ENCODE measurements at regions not wholly inside any gene's neighbourhood (a gene's known extent, or its start where the extent isn't known, plus 50 kb on each side); places are given as distances from the start of the nearest gene placed in this dataset.

GRCh38 chr12:103100257-103100831 lies 142.9 kb downstream of the ASCL1 start:
- no peak for DNase-seq

- DNase-seq, result no peak
Observed at GRCh38 chr12:103102225-103102744, 144.8 kb downstream of the ASCL1 start.

GRCh38 chr12:103105971-103106597 lies 148.6 kb downstream of the ASCL1 start:
- no peak for DNase-seq

DNA sequence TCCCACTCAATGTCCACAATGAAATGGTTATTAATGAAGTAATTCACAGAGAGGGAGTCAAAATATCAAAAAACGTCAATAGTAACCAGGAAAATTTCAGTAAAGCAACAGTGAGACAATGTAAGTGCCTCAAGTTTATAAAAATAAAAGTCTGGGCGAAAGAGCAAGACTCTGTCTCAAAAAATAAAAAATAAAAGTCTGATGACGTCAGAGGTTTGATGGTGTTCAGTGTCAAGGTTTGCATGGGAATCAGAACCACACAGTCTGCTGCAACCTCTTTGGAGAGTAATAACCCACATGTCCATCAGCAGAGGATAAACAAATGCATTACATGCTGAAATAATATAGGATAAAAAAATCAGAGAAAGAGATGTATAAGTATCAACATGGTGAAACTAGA lies 152.4 kb downstream of the ASCL1 start:
- DNase-seq, result no peak

GRCh38 chr12:103114296-103115055 lies 157.0 kb downstream of the ASCL1 start:
- DNase-seq, result no peak

GRCh38 chr12:103128862-103129501 lies 171.5 kb downstream of the ASCL1 start:
- DNase-seq, result no peak

- DNase-seq, result no peak
Observed at GRCh38 chr12:103130564-103130963, 173.1 kb downstream of the ASCL1 start.

DNA sequence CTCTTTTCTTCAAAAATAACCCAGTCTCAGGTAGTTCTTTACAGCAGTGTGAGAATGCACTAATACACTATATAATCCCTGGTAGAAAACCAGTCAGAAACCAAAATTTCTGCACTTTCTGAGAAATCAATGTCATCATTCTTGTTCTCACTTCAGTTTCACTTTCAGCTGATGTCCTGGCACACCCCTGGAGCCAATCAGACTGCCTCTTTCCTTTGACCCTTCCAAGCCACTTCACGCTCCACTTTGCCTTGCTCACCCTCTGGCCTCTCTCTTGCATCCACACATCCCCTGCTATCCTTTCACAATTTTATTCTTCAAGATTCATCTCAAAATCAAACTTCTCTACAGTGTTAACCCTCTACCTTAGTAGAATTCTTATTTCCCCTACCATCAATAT lies 181.1 kb downstream of the ASCL1 start:
- no peak for DNase-seq

GRCh38 chr12:103139876-103140275 lies 182.4 kb downstream of the ASCL1 start:
- no peak for DNase-seq

DNA sequence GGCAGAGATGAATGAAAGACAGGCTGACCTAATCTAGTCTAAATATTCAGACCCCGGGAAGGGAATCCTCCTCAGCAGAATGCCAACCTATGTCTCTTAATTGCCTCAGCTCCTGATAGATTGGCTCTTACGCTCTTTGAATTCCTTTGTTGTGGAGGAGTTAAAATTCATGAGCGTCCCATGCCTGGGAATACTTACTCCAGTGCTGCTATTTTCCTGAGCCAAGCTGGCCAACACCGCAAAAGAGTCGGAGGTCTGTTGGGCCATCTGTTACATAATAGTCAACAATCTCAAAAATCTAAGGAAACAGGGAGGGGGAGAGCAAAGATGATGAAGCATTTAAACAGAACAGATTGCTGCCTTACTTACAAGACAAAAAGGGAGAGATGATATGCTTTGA lies 182.8 kb downstream of the ASCL1 start:
- DNase-seq, result peak; percentile 89

DNA sequence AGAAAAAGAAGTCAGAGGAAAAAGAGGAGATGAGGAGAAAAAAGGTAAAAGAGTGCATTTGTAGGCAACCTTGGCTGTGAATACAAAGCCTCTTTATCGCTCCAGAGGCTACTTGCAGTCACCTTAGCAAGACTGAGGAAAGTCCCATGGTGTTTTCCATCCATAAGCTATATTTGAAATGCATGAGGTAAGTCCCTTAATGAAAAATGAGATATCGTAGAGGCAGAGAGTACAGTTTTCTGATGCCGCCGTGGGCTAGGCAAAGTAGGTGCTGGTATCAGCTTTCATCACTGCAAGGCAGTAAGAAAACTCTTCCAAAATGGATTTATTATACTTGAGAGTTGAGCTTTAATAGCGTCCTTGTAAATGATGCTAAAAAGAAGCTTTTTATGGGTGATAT lies 186.8 kb downstream of the ASCL1 start:
- no peak for DNase-seq

DNA sequence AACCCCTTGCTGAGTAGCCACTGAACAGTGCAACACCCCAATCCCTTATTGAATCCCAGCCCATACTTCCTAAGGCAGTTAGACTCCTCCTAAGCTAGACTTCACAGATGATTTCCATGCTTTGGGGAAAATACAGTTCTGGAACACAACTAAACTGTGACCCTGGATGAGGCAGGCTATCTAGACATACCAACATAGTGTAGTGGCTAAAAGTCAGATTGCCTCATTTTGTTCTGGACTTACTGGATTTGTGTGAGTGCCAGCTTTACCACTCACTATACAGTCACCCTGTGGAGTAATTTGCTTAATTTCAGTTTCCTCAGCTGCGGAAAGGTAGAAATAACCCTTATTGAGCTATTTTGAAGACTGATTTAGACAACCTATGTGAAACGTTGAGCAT lies 203.1 kb downstream of the ASCL1 start:
- DNase-seq, result no peak

DNA sequence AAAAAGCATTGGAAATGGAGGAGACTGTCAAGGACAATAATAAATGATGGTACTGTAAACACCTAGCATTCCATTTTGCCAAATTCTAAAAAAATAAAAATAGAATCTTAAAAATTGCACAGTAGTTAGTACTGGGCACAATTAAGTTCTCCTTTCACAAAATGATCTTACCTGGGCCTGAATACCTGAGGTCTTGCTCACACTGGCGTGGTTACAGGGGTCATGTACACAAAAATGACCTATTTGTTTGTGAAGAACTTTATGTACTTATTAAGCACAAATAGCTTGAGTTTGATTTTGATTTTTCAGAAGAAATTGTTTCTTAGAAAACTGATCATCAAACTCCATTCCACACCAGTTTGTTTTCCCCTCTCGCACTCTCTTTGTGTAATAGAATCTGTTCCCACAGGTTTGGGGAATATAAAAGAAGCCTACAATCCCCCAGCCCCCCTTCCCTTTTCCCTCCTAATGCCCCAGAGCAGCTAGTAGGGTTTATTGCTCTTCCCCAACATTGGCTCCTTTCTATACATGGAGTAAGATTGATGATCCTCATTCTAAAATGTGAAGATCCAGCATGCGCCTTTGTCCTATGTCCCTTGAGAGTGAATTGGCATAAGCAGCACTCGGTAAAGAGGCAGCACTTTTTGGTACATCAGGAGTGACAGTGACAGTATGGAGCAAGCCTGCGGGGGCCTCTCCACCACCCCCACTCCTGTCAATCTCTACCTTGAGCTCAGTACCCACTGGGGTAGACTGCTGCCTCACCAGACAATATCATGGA lies 204.3 kb downstream of the ASCL1 start:
- no peak for DNase-seq

GRCh38 chr12:103166949-103167348 lies 209.5 kb downstream of the ASCL1 start:
- no peak for DNase-seq

DNA sequence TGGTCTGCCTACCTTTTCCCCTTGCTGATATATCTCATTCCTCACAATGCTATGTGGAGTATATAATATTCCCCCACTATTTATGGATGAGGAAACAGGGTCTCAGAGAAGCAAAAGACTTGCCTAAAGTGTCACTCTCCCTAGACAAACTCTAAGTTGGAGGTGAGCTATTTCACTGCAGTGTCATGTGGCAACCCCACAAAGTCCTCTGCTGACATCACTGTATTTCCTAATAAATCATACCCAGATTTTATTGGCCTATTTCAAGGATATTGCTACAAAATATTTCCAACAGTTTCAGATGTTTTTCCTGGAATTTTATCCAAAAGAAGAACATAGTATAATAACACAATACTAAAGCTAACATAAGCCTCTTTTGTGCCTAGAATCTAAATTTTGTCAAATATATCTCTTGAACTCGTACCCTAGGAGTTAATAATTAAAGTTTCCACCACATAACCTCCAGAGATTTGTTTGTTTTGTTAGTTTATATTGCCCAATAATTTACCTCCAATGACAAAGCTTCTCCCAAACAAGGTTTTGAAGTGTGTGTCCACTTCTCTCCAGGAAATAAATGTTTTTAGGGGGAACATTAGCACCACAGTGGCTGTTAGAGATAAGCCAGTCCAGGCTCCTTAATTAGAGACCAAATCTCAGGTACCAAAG lies 215.1 kb downstream of the ASCL1 start:
- no peak for DNase-seq

DNA sequence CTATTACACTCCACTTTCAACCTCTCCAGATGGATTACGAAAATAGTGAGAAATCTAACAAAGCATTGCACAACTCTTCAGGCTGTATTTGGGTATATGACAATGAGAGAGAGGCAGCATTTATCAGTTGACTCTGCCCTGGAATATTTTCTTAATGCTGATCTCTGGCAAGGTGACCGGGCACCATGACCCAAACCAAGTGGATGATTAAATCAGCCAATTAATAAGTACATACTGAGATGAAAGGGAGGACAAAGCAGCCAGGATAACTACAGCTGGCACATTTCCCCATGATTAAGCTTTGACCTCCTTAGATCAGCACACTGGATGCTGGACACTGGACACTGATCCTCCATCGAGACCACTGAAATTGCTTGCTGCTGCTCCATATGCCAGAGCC lies 218.2 kb downstream of the ASCL1 start:
- DNase-seq, result no peak

DNA sequence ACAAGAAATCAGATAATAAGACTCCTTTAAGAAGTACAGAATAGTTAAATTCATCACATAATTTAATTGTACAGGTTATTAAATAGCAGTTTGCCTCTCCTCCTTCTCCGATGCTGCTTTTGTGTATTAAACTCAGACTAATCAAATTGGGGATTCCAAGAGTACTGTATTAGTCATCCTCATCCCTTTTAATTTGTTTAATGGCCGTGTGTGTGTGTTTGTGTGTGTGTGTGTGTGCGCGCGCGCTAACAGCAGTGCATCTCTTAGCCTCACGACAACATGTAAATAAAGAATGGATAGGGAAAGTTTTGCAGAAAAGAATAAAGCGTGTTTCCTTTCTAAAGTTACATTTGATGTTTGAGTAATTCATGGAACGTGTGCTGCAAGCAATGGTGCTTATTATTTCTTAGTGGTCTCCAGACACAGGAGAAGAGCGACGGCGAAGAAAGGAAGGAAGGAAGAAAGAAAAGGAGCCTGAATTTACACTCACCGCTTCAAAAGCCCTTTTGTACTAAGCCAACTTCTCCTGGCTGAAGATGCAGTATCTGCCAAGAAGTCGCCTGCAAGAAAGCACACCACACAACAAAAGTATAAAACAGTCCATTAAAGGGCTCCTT lies 220.3 kb downstream of the ASCL1 start:
- no peak for DNase-seq

DNA sequence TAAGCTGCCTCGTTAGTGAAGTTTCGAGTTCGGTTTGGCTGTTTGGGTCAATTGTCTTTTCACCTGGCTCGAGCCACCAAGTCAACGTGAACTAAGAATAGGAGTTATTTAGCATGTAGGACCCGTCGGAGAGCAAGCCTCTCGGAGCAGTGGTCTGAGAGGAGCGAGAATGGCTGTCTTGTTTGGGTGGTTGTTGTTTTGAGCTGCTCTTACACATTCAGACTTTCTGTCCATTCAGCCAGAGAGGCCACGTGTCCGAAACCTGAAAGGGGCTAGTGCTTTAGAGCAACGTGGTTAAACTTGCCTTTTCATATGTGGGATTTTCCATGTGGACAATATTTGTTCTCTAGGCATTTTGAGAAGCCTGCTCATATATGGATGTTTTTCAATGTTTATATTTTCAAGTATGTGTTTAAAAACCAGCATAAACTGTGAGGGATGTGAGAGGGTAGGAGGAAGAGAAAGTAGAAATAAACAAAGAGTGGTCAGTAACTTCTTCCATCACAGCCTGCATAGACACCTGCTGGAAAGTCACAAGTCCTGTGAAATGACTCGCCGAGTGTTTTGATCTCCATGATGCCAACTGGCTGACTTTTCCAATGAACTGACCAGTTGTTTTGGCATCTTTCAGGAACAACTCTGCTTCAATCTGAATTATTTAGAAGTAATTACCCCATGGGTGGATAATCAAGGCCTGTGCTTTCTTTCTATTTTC lies 221.0 kb downstream of the ASCL1 start:
- no peak for DNase-seq

GRCh38 chr12:103181366-103182152 lies 224.1 kb downstream of the ASCL1 start:
- no peak for DNase-seq

GRCh38 chr12:103182299-103182698 lies 224.8 kb downstream of the ASCL1 start:
- no peak for DNase-seq
